GM06990 (cell line): ENCODE measurements at regions not wholly inside any gene's neighbourhood (a gene's known extent, or its start where the extent isn't known, plus 50 kb on each side); places are given as distances from the start of the nearest gene placed in this dataset.
"Not testable (repeated sequence)": the region's sequence is repeated elsewhere in the genome, so short reads cannot be mapped to it uniquely, and the experiment has no call there.

Experiments used
- DNase-seq: peaks from one replicate; pipeline ENCODE4 v3.0.0-alpha.2; 2011; ENCODE audit not compliant: insufficient read length; ENCODE audit errors: extremely low read depth
- H3K27me3 ChIP-seq: replicated peaks from 2 replicates; pipeline ENCODE4 v1.6.0; 2011; ENCODE audit warnings: low read length; ENCODE audit not compliant: control insufficient read depth, insufficient read depth
- H3K36me3 ChIP-seq: 2 replicates; pipeline ENCODE4 v1.5.1; 2011; ENCODE audit warnings: low read length; ENCODE audit not compliant: control insufficient read depth, insufficient read depth
- H3K4me3 ChIP-seq: replicated peaks from 2 replicates; pipeline ENCODE4 v1.5.1; 2011; ENCODE audit warnings: low read depth, mild to moderate bottlenecking, control low read depth, low read length
- CTCF ChIP-seq: IDR thresholded peaks from 2 replicates; pipeline ENCODE4 v1.5.1; 2011; ENCODE audit warnings: low read length, control low read depth, mild to moderate bottlenecking, inconsistent platforms; ENCODE audit not compliant: insufficient read depth, poor library complexity, severe bottlenecking

GRCh38 chr9:22970434-22970975 lies 523.9 kb downstream of the DMRTA1 start:
- Histone ChIP-seq H3K27me3 (no peaks in the 10 kb centered on the region), H3K36me3 (no peaks in the 10 kb centered on the region), H3K4me3 (no peak overlapping the region)
- TF ChIP-seq CTCF, result no peak
- no peak for DNase-seq

- H3K36me3 ChIP-seq, result no peaks in the 10 kb centered on the region
- TF ChIP-seq CTCF, result no peak
- H3K27me3 ChIP-seq, result no peaks in the 10 kb centered on the region
- no peak overlapping the region for H3K4me3 ChIP-seq
- no peak for DNase-seq
These were observed 529.3 kb downstream of the DMRTA1 start for GRCh38 chr9:22975951-22976350.

DNA sequence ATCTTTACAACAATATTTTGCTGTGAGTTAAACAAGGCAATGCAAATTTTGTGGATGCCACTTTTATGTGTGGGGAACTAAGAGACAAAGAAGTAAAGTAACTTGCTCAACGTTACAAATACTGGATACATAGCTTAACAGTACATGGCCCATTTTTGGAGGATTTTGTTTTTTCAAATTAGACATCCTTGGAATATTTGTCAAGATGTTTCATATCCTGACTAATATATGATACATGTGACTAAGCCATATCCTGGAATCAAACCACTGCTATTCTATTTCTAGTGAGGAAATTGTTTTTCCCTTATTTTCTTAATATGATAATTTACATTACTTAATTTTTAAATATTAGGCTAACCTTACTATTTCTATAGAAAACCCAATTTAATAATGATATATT lies 529.8 kb downstream of the DMRTA1 start:
- Histone ChIP-seq H3K27me3 (no peaks in the 10 kb centered on the region), H3K36me3 (no peaks in the 10 kb centered on the region), H3K4me3 (no peak overlapping the region)
- no peak for TF ChIP-seq CTCF
- no peak for DNase-seq

DNA sequence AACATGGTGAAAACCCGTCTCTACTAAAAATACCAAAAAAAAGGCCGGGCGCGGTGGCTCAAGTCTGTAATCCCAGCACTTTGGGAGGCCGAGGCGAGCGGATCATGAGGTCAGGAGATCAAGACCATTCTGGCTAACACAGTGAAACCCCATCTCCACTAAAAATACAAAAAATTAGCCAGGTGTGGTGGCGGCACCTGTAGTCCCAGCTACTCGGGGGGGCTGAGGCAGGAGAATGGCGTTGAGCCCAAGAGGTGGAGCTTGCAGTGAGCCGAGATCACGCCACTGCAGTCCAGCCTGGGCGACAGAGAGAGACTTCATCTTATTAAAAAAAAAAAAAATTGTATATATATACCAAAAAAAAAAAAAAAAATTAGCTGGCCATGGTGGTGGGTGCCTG lies 533.8 kb downstream of the DMRTA1 start:
- DNase-seq, result not testable (repeated sequence)

GRCh38 chr9:22986556-22986955 lies 539.9 kb downstream of the DMRTA1 start:
- no peak for DNase-seq
- Histone ChIP-seq H3K4me3 (no peak overlapping the region), H3K36me3 (no peaks in the 10 kb centered on the region), H3K27me3 (no peaks in the 10 kb centered on the region)
- TF ChIP-seq CTCF, result no peak

More for the DNA sequence above, 533.8 kb downstream of the DMRTA1 start:
- H3K27me3 ChIP-seq, H3K36me3 ChIP-seq, H3K4me3 ChIP-seq: not testable (repeated sequence)

- DNase-seq, result no peak
- no peak overlapping the region for H3K4me3 ChIP-seq
These were observed 543.7 kb downstream of the DMRTA1 start for GRCh38 chr9:22990349-22990748.

More at GRCh38 chr9:22990349-22990748, 543.7 kb downstream of the DMRTA1 start:
- no peak for TF ChIP-seq CTCF
- Histone ChIP-seq H3K36me3 (no peaks in the 10 kb centered on the region), H3K27me3 (no peaks in the 10 kb centered on the region)
